ENCODE measurements at regions not wholly inside any gene's neighbourhood (a gene's known extent, or its start where the extent isn't known, plus 50 kb on each side); places are given as distances from the start of the nearest gene placed in this dataset.

DNA sequence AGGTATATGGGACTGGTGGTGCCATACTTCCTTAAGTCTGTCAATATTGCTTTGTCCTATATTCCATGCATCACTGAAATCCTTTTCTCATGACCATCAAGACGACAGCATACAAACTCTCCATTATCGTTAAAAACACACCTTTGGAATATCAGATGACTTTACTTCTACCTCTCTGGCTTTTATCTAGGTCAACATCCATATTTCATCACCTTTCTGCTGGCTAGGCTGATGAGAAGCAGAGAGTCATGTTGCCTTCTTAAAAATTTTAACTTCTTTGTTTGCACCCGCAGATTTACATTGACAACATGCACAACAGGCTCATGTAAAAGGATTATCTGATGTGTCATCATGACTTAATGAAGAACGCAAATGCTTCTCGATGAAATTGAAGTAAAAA is 771.4 kb downstream of the OLFM4 start:
- DNase-seq (ENCODE audit: low read depth in 3 of 3, low spot score in 2 of 3) = no peak

DNA sequence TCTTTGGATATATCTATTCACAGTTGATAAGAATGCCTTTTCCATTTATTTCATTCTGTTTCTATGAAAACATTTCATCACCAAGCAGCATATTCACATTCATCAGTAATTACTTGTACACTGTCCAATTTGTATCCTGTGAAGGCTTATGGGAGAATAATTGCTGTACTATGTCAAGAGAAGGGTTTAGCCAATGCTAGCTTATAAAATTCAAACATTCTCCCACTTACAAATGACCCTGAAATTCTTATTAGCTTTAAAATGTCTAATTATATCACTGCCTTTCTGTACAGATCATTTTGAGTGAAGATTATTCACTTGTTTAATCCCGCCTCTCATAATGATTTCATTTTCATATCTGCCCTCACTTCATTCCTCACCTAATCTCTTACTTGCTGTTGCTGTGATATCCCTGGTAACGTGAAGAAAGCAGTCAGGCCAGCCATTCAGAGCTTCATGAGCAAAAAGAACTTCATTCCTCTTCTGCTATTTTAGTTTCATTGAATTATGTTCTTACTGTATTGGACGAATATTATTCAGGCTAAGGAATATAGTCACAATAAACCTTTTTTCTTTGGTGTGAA is 778.7 kb downstream of the OLFM4 start:
- no peak for DNase-seq (ENCODE audit: low read depth in 3 of 3, low spot score in 2 of 3)

- DNase-seq (ENCODE audit: low read depth in 3 of 3, low spot score in 2 of 3) = no peak
These were observed 793.0 kb downstream of the OLFM4 start for GRCh38 chr13:53821632-53822031.

GRCh38 chr13:53822136-53822535 is 793.5 kb downstream of the OLFM4 start:
- DNase-seq (ENCODE audit: low read depth in 3 of 3, low spot score in 2 of 3) = no peak

DNA sequence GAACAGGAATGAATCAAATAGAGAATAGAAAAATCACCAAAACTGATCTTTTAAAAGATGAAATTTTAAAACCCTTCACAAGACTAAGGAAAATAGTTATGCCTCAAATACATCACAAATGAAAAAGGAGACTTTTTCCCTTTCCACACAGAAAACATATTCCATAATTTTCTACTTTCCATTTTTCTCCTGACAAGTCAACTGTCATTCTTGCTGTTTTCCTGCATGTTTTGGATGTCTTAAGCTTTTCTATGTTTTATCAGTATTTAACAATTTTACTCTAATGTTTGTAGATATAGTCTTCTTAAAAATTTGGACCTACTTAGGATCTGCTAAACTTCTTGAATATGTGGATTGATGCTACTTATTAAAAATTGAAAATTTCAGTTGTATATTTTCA is 810.8 kb downstream of the OLFM4 start:
- DNase-seq (ENCODE audit: low read depth in 3 of 3, low spot score in 2 of 3) = no peak

GRCh38 chr13:53844473-53845146 is 816.0 kb downstream of the OLFM4 start:
- no peak for DNase-seq (ENCODE audit: low read depth in 3 of 3, low spot score in 2 of 3)

DNA sequence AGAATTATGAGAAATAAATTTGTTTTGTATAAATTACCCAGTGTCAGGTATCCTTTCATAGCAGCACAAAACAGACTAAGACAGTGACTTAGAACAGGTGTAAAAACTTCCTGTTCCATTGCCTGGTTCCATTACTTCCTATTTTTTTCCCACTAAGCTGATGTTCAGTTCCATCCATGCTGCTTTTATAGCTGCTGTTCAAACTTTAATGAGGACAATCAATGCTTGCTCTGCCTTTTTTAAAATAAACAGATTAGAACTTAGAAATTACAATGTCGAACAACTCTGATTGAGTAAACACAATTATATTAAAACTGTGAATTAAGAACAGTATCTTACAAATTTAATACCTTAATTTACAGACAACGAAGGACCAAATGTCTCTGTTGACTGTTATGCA is 818.9 kb downstream of the OLFM4 start:
- no peak for DNase-seq (ENCODE audit: low read depth in 3 of 3, low spot score in 2 of 3)

DNA sequence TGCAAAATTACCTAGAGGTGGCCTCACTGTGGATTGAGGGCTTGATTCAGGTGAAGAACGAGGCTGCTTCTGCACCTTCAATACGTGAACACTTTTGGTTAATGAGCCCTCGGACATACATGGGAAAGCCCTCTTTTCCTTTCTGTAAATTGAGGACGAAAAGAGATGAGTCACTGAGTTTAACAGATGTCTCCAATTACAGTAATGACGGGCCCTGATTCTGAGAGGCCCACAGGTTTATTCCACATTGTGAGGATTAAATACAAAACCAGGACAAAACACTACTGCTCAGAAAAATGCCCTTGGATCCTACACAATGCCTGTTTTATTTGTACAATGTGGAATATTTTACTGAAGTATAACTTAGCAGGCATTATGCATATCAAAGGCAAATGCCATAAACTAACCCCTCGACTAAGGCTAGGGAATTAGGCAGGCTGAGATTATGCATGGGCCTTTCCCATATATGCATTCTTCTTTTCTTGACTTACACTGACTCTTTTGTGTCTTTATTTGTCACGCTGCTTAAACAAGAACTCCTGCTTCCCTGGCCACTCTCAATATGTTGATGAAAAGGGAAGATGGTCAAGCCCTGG is 819.9 kb downstream of the OLFM4 start:
- no peak for DNase-seq (ENCODE audit: low read depth in 3 of 3, low spot score in 2 of 3)

GRCh38 chr13:53854321-53854720 is 825.7 kb downstream of the OLFM4 start:
- DNase-seq (ENCODE audit: low read depth in 3 of 3, low spot score in 2 of 3) = no peak

- DNase-seq (ENCODE audit: low read depth in 3 of 3, low spot score in 2 of 3) = no peak
These were observed 828.1 kb downstream of the OLFM4 start for GRCh38 chr13:53856573-53857195.

- no peak for DNase-seq (ENCODE audit: low read depth in 3 of 3, low spot score in 2 of 3)
These were observed 834.9 kb downstream of the OLFM4 start for GRCh38 chr13:53863520-53863919.

DNA sequence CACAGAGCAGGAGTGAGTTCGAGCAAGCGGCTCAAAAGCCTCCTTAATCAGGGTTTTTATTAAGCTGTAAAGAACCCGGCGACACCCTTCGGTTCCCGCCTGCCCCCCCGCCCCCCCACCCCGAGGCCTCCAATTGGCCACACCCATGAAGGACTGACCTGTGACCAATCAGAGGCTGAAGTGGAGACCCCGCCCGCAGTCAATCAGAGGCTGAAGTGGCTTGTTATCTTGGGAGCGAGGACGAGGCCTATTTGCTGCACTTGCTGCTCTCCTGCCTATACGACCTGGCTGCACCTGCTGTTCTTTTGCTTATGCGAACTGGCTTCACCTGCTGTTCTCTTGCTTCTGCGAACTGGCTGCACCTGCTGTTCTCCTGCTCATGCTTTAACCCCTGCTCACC is 844.9 kb downstream of the OLFM4 start:
- DNase-seq (ENCODE audit: low read depth in 3 of 3, low spot score in 2 of 3) = no peak

- no peak for DNase-seq (ENCODE audit: low read depth in 3 of 3, low spot score in 2 of 3)
These were observed 850.2 kb downstream of the OLFM4 start for GRCh38 chr13:53878861-53879260.

- DNase-seq (ENCODE audit: low read depth in 3 of 3, low spot score in 2 of 3) = no peak
These were observed 857.4 kb downstream of the OLFM4 start for GRCh38 chr13:53885997-53886396.

DNA sequence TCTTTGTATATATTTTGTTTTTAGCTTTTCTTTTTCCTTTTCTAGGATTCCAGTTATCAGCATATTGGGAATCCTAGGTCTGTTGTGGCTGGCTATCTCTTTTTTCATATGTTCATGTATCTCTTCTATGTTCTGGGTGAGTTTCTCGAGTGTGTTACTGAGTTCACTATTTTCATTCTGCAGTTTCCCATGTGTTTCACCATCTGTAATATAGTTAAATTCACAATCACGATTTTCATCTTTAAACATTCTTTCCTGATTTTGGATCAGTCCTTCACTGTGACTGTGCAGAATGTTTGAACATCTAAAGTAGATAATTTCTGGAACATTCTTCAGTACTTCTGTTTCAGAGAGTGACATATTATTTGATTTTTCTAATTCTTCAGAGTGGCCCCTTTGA is 862.1 kb downstream of the OLFM4 start:
- no peak for DNase-seq (ENCODE audit: low read depth in 3 of 3, low spot score in 2 of 3)

GRCh38 chr13:53901593-53901992 is 873.0 kb downstream of the OLFM4 start:
- DNase-seq (ENCODE audit: low read depth in 3 of 3, low spot score in 2 of 3) = no peak

GRCh38 chr13:53907891-53908290 is 879.3 kb downstream of the OLFM4 start:
- no peak for DNase-seq (ENCODE audit: low read depth in 3 of 3, low spot score in 2 of 3)

DNA sequence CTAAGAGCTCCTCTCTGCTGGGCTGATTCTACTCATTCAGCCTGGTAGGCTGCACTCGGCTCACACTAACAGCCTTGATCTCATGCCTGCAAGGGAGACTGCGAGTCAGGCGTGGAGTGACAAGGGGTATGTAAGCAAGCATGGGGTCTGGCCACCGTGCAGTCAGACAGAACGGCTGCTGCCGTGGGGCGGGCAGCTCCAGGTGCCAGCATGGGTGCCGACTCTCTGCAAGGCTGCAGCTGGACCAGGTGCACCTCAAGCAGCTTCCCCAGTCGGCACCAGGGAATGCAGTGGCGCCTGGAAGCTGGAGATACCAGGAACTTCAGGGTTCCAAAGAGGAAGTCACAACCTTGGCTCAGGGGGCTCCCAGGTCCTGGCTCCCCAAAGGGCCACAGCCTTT is 892.3 kb downstream of the OLFM4 start:
- DNase-seq (ENCODE audit: low read depth in 3 of 3, low spot score in 2 of 3) = no peak

GRCh38 chr13:53921473-53921872 is 892.9 kb downstream of the OLFM4 start:
- no peak for DNase-seq (ENCODE audit: low read depth in 3 of 3, low spot score in 2 of 3)

GRCh38 chr13:53941588-53942190 is 913.1 kb downstream of the OLFM4 start:
- DNase-seq (ENCODE audit: low read depth in 3 of 3, low spot score in 2 of 3) = no peak

DNA sequence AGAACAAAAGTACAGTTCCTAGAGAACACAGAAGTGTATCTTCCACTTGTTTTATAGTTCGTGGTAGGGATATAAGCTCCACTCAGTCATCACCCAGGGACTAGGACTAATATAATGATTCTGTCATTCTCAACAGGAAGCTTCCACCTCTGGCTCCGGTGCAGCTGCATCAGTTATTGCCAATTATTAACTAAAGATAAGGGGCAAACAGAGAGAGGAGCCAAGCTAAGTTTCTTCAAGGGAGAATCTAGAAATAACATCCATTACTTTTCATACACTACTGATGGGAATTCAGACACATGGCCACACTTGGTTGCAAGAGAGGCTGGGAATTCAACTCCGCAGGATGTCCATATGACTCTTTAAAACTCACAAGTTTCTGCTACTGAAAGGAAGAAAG is 917.9 kb downstream of the OLFM4 start:
- no peak for DNase-seq (ENCODE audit: low read depth in 3 of 3, low spot score in 2 of 3)

- no peak for DNase-seq (ENCODE audit: low read depth in 3 of 3, low spot score in 2 of 3)
These were observed 924.6 kb downstream of the OLFM4 start for GRCh38 chr13:53953183-53953582.
